ENCODE measurements at regions not wholly inside any gene's neighbourhood (a gene's known extent, or its start where the extent isn't known, plus 50 kb on each side); places are given as distances from the start of the nearest gene placed in this dataset.

DNA sequence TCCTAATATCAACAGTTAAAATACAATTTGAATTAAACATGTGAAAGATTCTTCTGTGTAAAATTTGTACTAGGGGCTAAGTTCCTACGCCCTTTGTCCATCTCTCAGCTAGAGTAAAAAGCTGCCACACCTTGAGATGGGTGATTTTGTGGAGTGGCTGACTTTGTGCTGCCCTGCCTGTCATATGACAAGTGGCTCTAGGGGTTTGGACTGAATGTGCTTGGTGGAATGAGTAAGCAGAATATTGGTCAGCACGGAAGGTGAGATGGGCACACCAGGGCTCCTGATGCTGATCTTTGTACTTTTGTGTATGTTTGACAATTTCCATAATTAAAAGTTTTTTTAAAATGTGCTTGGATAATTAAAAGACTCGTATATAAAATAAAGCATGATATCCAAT lies 133.6 kb upstream of the SLC45A1 start:
- Histone ChIP-seq H3K4me3 (replicated peaks; ENCODE audit: insufficient read depth, low read length) (no peak overlapping the region), H3K27me3 (ENCODE audit: insufficient read depth, poor library complexity, severe bottlenecking) (peaks cover 2% of the 10 kb centered on the region), H3K27ac (replicated peaks) (no peak overlapping the region)
- TF ChIP-seq, protein P1, sequence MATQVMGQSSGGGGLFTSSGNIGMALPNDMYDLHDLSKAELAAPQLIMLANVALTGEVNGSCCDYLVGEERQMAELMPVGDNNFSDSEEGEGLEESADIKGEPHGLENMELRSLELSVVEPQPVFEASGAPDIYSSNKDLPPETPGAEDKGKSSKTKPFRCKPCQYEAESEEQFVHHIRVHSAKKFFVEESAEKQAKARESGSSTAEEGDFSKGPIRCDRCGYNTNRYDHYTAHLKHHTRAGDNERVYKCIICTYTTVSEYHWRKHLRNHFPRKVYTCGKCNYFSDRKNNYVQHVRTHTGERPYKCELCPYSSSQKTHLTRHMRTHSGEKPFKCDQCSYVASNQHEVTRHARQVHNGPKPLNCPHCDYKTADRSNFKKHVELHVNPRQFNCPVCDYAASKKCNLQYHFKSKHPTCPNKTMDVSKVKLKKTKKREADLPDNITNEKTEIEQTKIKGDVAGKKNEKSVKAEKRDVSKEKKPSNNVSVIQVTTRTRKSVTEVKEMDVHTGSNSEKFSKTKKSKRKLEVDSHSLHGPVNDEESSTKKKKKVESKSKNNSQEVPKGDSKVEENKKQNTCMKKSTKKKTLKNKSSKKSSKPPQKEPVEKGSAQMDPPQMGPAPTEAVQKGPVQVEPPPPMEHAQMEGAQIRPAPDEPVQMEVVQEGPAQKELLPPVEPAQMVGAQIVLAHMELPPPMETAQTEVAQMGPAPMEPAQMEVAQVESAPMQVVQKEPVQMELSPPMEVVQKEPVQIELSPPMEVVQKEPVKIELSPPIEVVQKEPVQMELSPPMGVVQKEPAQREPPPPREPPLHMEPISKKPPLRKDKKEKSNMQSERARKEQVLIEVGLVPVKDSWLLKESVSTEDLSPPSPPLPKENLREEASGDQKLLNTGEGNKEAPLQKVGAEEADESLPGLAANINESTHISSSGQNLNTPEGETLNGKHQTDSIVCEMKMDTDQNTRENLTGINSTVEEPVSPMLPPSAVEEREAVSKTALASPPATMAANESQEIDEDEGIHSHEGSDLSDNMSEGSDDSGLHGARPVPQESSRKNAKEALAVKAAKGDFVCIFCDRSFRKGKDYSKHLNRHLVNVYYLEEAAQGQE (IDR thresholded peaks at IDR 0.05; ENCODE audit: insufficient replicate concordance, low read depth) = no peak
- TF ChIP-seq GABPA (IDR thresholded peaks at IDR 0.05; ENCODE audit: low read depth) (no peak), SPI1 (IDR thresholded peaks at IDR 0.05; ENCODE audit: borderline replicate concordance, low read depth) (no peak), POLR2AphosphoS5 (IDR thresholded peaks at IDR 0.05; ENCODE audit: low read depth) (no peak)
- TF ChIP-seq, protein P2, sequence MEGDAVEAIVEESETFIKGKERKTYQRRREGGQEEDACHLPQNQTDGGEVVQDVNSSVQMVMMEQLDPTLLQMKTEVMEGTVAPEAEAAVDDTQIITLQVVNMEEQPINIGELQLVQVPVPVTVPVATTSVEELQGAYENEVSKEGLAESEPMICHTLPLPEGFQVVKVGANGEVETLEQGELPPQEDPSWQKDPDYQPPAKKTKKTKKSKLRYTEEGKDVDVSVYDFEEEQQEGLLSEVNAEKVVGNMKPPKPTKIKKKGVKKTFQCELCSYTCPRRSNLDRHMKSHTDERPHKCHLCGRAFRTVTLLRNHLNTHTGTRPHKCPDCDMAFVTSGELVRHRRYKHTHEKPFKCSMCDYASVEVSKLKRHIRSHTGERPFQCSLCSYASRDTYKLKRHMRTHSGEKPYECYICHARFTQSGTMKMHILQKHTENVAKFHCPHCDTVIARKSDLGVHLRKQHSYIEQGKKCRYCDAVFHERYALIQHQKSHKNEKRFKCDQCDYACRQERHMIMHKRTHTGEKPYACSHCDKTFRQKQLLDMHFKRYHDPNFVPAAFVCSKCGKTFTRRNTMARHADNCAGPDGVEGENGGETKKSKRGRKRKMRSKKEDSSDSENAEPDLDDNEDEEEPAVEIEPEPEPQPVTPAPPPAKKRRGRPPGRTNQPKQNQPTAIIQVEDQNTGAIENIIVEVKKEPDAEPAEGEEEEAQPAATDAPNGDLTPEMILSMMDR (IDR thresholded peaks at IDR 0.05; ENCODE audit: insufficient read depth, low read length) = no peak
- DNase-seq (ENCODE audit: low read depth in 1 of 2, low spot score in 1 of 2) = no peak

DNA sequence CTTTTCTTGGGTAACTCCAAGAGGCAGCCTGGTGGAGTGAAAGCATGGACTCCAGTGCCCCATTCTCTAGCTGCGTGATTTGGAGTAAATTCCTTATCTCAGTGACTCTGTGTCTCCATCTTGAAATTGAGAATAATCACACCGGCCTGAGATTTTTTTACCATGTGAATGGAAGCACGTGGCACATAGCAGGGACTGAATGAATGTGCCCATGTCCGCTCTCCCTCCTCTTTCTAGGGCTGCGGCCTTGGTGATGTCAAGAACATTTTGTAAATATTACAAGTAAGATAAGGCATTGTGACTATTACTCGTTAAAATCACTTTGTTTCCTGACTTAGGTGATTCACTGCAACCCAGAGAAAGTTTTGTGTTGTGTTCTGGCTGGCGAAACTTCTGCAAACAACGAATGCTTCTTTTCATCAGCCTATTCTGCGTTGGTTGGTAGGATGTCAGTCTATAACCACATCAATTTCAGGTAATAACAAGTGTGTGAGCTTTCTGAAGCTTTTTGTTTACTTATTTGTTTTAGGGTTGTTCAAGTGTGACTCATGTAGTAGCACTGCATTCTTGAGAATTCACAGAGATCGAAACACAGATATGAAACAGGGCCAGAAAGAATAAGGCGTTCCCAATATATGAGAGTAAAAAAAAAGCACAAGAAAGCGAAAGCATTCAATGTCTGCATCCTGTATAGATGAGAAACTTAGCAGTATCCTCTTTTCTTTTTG lies 135.7 kb upstream of the SLC45A1 start:
- Histone ChIP-seq H3K4me3 (replicated peaks; ENCODE audit: insufficient read depth, low read length) (no peak overlapping the region), H3K27me3 (ENCODE audit: insufficient read depth, poor library complexity, severe bottlenecking) (peaks cover 2% of the 10 kb centered on the region), H3K27ac (replicated peaks) (no peak overlapping the region)
- DNase-seq (ENCODE audit: low read depth in 1 of 2, low spot score in 1 of 2) = no peak
- TF ChIP-seq GABPA (IDR thresholded peaks at IDR 0.05; ENCODE audit: low read depth) = no peak
- no peak for TF ChIP-seq POLR2AphosphoS5 (IDR thresholded peaks at IDR 0.05; ENCODE audit: low read depth)
- TF ChIP-seq, protein P1 (IDR thresholded peaks at IDR 0.05; ENCODE audit: insufficient replicate concordance, low read depth) = no peak
- no peak for TF ChIP-seq SPI1 (IDR thresholded peaks at IDR 0.05; ENCODE audit: borderline replicate concordance, low read depth)
- TF ChIP-seq, protein P2 (IDR thresholded peaks at IDR 0.05; ENCODE audit: insufficient read depth, low read length) = no peak

DNA sequence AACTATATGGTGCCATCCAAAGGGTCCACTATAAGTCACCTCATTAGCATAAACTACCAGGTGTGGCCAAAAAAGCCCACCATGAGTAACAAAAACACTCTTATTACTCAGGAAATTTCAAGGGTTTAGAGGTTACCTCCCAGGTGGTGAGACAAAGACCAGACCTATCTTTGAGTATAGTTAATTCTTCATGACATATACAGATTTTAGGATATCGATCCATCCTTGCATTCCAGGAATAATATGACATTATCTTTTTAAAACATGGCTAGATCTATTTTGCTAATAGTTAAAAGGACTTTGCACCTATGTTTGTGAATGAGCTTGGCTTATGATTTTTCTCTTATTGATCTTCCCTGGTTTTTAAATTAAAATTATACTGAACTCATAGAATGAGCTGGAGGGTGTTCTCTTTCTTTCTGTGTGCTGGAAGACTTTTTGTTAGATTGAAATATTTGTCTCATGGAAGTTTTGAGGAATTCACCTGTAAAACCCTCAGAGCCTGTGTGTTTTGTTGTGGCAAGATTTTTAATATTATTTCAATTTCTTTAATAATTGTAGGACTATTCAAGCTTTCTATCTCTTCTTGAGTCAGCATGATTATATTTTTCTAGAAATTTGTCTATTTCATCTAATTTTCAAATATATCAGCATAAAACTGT lies 138.7 kb upstream of the SLC45A1 start:
- TF ChIP-seq POLR2AphosphoS5 (IDR thresholded peaks at IDR 0.05; ENCODE audit: low read depth) = no peak
- TF ChIP-seq SPI1 (IDR thresholded peaks at IDR 0.05; ENCODE audit: borderline replicate concordance, low read depth) = no peak
- TF ChIP-seq, protein P2 (IDR thresholded peaks at IDR 0.05; ENCODE audit: insufficient read depth, low read length) = no peak
- TF ChIP-seq GABPA (IDR thresholded peaks at IDR 0.05; ENCODE audit: low read depth) = no peak
- TF ChIP-seq, protein P1 (IDR thresholded peaks at IDR 0.05; ENCODE audit: insufficient replicate concordance, low read depth) = no peak
- no peak for DNase-seq (ENCODE audit: low read depth in 1 of 2, low spot score in 1 of 2)
- Histone ChIP-seq H3K27ac (replicated peaks) (no peak overlapping the region), H3K4me3 (replicated peaks; ENCODE audit: insufficient read depth, low read length) (no peak overlapping the region), H3K27me3 (ENCODE audit: insufficient read depth, poor library complexity, severe bottlenecking) (no peaks in the 10 kb centered on the region)
